Skeletal muscle cell (primary cell): ENCODE measurements at regions not wholly inside any gene's neighbourhood (a gene's known extent, or its start where the extent isn't known, plus 50 kb on each side); places are given as distances from the start of the nearest gene placed in this dataset.
"Not testable (repeated sequence)": the region's sequence is repeated elsewhere in the genome, so short reads cannot be mapped to it uniquely, and the experiment has no call there.

ENCODE experiments used
- DNase-seq: peaks from one replicate; pipeline ENCODE4 v3.0.0-alpha.2; 2010; ENCODE audit warnings: low read depth
- H3K4me3 ChIP-seq: 2 replicates; pipeline ENCODE4 v1.5.1; 2011; ENCODE audit warnings: low read depth, mild to moderate bottlenecking, control low read depth, low read length, moderate library complexity

GRCh38 chr7:9620899-9621298, 1187.5 kb downstream of the NXPH1 start:
- H3K4me3 ChIP-seq, DNase-seq: not testable (repeated sequence)

GRCh38 chr7:9621306-9621902, 1188.0 kb downstream of the NXPH1 start:
- not testable (repeated sequence) for H3K4me3 ChIP-seq, DNase-seq

- H3K4me3 ChIP-seq = no peak overlapping the region
- DNase-seq = no peak
Observed at GRCh38 chr7:9621927-9622326, 1188.5 kb downstream of the NXPH1 start.

GRCh38 chr7:9625953-9626352, 1192.5 kb downstream of the NXPH1 start:
- H3K4me3 ChIP-seq = no peak overlapping the region
- DNase-seq = no peak

DNA sequence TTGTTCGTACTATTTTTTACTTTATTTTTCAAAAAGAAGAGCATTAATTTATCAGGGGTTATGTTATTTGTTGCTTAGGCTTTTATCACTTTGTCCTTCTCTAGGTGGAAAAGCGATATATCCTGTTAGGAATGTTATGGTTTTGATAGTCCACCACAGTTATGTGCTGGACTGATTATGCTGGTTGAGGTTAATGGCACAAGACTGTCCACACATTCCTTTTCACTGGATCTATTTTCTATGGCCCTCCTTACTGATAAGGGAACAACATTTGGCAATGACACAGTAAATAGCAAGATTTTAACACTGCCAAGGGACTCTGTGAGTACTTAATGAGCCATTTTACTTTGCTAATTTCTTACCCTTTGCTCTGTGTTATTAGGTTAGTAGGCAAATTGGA, 1212.3 kb downstream of the NXPH1 start:
- no peak for DNase-seq
- no peak overlapping the region for H3K4me3 ChIP-seq

GRCh38 chr7:9657257-9657656, 1223.8 kb downstream of the NXPH1 start:
- H3K4me3 ChIP-seq = no peak overlapping the region
- no peak for DNase-seq

GRCh38 chr7:9671979-9672917, 1238.8 kb downstream of the NXPH1 start:
- DNase-seq = no peak
- H3K4me3 ChIP-seq = no peak overlapping the region

DNA sequence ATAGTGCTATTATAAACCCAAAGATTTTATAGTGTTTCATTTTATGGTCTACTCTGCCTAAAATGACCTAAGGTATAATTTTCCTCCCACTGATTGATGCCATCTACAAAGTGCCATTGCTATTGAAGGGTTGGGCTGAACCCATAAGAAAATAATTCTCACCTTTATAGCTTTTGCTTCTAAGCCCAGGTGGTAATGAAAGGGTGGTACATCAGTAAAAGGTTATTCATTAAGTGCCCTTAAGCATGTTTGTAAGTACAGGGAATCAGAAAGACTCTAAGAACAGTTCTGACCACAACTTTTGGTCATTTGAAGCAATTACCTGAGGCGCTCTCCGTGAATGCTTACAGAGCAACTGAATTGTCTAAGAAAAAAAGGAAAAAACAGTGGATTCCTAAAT, 1247.3 kb downstream of the NXPH1 start:
- no peak overlapping the region for H3K4me3 ChIP-seq
- DNase-seq = no peak

- no peak for DNase-seq
- no peak overlapping the region for H3K4me3 ChIP-seq
Observed at GRCh38 chr7:9681284-9681683, 1247.9 kb downstream of the NXPH1 start.

DNA sequence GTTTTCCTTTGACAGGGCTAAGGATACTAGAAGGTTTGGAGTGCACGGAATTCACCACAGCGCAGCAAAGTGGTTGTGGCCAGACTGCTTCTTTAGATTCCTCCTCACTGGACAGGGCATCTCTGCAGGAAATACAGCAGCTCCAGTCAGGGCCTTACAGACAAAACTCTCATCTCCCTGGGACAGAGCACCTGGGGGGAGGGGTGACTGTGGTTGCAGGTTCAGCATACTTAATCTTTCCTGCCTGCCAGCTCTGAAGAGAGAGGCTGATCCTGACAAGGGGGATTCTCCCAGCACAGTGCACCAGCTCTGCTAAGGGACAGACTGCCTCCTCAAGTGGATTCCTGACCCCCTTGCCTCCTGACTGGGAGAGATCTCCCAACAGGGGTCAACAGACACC, 1257.9 kb downstream of the NXPH1 start:
- H3K4me3 ChIP-seq = no peak overlapping the region
- DNase-seq = no peak

GRCh38 chr7:9698375-9698774, 1265.0 kb downstream of the NXPH1 start:
- no peak for DNase-seq
- no peak overlapping the region for H3K4me3 ChIP-seq

DNA sequence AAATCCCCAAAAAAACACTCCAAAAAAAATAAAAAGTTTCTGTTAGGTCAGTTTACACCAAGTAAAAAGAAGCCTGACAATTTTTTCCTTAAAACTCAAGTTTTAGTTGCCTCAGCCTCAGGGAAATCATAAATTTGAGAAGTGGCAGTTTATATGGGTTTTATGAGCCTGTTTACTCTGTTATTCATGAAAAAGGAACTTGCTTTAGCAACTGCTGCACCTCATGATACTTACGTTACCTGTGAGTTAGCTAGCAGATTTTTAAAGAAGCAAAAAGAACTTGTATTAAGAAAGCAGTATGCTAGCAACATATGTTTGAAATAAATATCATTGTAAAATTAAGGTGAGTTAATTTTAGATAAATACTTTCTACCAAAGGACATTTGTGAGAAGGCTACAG, 1264.5 kb upstream of the PHF14 start:
- H3K4me3 ChIP-seq = no peak overlapping the region

DNA sequence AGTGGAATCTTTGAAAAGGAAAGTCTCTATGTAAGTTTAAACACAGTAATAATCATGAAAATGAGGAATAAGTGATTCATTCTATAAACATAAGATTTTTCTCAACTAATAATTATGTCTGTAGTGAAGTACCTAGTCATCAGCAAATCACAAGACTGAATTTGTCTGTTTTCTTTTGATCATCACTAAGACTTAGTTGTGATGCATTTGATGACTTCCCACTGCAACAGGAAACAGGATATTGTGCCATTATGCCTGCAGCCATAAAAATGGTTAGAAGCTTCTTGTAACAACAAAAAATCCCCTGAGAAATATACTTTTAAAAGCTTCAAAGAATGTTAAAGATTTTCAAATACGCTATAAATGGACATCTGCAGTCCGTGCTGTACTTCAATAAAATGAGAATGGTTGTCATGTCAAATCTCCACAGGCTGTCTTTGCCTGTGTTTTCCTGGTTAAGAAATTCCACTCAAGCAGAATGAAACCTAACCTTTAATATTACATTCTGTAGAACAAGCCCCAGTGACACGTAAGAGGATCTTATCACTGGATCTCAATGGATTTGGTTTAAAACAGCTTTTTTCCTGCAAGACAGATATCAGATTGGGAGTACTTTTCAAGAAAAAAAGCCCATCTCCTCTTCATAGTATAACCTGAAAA, 1262.3 kb upstream of the PHF14 start:
- no peak for DNase-seq
- H3K4me3 ChIP-seq = no peak overlapping the region

More for the DNA sequence above, 1264.5 kb upstream of the PHF14 start:
- DNase-seq = no peak

DNA sequence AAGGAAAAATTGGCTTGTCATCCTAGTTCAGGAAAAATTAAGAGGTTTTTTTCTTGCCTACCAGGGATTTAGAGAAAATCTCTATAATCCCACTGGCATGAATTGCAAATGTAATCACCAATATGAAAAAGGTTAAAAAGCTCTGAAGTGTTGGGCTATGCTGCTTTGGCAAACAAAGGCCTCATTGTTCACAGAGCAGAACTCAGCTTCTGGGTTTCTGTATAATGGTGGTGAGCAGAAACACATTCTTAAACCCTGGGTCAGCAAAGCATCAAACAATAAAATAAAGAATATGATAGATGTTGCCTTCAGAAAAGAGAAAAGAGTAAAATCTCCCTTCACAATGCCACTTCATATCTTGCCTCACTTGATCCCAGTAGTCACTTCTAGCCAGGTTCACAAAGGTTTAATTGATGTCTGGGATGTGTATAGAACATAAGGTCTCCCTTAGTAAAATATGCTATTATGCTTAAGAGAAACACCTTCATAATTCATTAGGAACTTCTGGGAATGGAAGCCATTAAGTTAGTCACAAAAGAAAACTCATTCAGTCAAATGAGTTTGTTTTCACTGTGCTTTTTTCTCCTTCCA, 1255.5 kb upstream of the PHF14 start:
- DNase-seq = no peak
- H3K4me3 ChIP-seq = no peak overlapping the region

GRCh38 chr7:9719303-9719702, 1254.4 kb upstream of the PHF14 start:
- H3K4me3 ChIP-seq = no peak overlapping the region
- DNase-seq = no peak

GRCh38 chr7:9719721-9720120, 1254.0 kb upstream of the PHF14 start:
- DNase-seq = no peak

DNA sequence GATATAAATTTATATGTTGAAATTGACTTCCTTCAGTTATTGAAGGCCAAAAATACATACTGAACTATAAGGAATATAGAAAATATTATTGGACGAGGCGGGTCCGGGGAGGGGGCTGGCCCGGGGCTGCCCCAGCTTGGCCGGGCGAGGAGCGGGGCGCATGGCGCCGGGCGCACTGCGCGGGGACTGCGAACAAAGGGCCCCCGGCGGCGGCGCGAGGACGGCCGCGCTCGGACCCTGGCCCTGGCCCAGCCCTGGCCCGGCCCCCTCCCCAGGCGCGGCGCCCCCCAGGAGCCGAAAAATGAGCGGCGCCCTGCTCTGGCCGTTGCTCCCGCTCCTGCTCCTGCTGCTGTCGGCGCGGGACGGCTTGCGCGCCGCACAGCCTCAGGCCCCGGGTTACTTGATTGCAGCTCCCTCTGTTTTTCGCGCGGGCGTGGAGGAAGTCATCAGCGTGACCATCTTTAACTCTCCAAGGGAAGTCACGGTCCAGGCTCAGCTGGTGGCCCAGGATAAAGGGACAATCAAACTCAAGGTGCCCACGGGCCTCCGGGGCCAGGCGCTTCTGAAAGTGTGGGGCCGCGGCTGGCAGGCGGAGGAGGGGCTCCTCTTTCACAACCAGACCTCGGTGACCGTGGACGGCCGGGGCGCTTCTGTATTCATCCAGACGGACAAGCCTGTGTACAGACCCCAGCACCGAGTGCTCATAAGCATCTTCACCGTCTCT, 1247.6 kb upstream of the PHF14 start:
- not testable (repeated sequence) for DNase-seq, H3K4me3 ChIP-seq

More at GRCh38 chr7:9719721-9720120, 1254.0 kb upstream of the PHF14 start:
- no peak overlapping the region for H3K4me3 ChIP-seq

DNA sequence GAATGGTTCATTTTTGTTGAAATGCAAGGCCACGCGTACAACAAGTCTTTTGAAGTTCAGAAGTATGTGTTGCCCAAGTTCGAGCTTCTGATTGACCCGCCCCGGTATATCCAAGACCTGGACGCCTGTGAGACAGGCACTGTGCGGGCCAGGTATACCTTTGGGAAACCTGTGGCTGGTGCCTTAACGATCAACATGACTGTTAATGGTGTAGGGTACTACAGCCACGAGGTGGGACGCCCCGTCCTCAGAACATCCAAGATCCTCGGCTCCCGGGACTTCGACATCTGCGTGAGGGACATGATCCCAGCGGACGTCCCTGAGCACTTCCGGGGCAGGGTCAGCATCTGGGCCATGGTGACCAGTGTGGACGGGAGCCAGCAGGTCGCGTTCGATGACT, 1246.9 kb upstream of the PHF14 start:
- not testable (repeated sequence) for H3K4me3 ChIP-seq, DNase-seq

GRCh38 chr7:9727467-9727869, 1246.2 kb upstream of the PHF14 start:
- not testable (repeated sequence) for H3K4me3 ChIP-seq, DNase-seq
